Colonic mucosa (tissue), 4 donors: ENCODE measurements at regions not wholly inside any gene's neighbourhood (a gene's known extent, or its start where the extent isn't known, plus 50 kb on each side); places are given as distances from the start of the nearest gene placed in this dataset.

Experiments
- DNase-seq: peaks from one replicate; pipeline ENCODE4 v3.0.0-alpha.2; 2020
- H3K27ac ChIP-seq: fragments of 200-600 bp; one replicate; pipeline ENCODE4 v1.8.0; 2021
- H3K27me3 ChIP-seq: fragments of 200-600 bp; one replicate; pipeline ENCODE4 v1.8.0; 2021
- H3K36me3 ChIP-seq: fragments of 200-600 bp; one replicate; pipeline ENCODE4 v1.8.0; 2021
- H3K4me1 ChIP-seq: fragments of 200-600 bp; one replicate; pipeline ENCODE4 v1.8.0; 2021; ENCODE audit warnings: mild to moderate bottlenecking
- H3K4me3 ChIP-seq: fragments of 200-600 bp; one replicate; pipeline ENCODE4 v1.8.0; 2021
- H3K9ac ChIP-seq, 2 donors: one replicate each; pipeline ENCODE4 v1.7.0; 2013; ENCODE audit warnings: control low read depth in 2 of 2, low read depth in 2 of 2, low read length in 2 of 2
- H3K9me3 ChIP-seq: fragments of 200-600 bp; one replicate; pipeline ENCODE4 v1.8.0; 2021
- intact Hi-C: fragments of 100-400 bp; cut with DNase I; formaldehyde crosslinking; loops from one replicate; pipeline ENCODE4 v1.14.1; 2022
- TF ChIP-seq, protein P1 (sequence below): fragments of 200-600 bp; IDR thresholded peaks from one replicate; pipeline ENCODE4 v1.8.0; 2022; ENCODE audit warnings: antibody characterized with exemption, mild to moderate bottlenecking
- donor health status: healthy.
- donor health status: DM: no; HTN: no; CAD: no.
- donor health status: DM: no; HTN: no; CAD: no.

DNA sequence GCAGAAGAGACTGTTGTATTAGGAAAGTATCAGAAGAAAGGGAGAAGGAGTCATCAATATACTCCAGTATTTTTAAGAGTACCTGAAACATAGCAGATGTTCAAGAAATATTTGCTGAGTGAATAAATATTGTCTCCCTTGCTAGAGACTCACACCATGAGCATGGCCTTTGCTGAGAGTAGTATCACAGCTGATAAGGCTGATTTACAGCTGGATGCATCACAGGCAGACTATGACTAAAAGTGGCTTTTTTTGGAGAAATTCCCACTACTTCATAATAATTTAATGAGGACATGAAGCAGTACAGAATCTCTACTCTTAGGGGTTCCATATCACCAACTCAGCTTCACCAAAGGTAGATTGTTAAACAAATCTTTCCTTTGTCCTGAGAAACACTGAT is 373.3 kb downstream of the RBM43 start:
- no peak for DNase-seq
- intact Hi-C loops, result no loop called here
- no peaks in the 10 kb centered on the region for H3K36me3 ChIP-seq
- H3K4me3 ChIP-seq, result no peak overlapping the region
- H3K27ac ChIP-seq, result no peak overlapping the region
- TF ChIP-seq, protein P1, sequence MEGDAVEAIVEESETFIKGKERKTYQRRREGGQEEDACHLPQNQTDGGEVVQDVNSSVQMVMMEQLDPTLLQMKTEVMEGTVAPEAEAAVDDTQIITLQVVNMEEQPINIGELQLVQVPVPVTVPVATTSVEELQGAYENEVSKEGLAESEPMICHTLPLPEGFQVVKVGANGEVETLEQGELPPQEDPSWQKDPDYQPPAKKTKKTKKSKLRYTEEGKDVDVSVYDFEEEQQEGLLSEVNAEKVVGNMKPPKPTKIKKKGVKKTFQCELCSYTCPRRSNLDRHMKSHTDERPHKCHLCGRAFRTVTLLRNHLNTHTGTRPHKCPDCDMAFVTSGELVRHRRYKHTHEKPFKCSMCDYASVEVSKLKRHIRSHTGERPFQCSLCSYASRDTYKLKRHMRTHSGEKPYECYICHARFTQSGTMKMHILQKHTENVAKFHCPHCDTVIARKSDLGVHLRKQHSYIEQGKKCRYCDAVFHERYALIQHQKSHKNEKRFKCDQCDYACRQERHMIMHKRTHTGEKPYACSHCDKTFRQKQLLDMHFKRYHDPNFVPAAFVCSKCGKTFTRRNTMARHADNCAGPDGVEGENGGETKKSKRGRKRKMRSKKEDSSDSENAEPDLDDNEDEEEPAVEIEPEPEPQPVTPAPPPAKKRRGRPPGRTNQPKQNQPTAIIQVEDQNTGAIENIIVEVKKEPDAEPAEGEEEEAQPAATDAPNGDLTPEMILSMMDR, result no peak
- no peaks in the 10 kb centered on the region for H3K9me3 ChIP-seq
- no peak overlapping the region for H3K9ac ChIP-seq
- no peaks in the 10 kb centered on the region for H3K4me1 ChIP-seq
- H3K27me3 ChIP-seq, result no peaks in the 10 kb centered on the region

DNA sequence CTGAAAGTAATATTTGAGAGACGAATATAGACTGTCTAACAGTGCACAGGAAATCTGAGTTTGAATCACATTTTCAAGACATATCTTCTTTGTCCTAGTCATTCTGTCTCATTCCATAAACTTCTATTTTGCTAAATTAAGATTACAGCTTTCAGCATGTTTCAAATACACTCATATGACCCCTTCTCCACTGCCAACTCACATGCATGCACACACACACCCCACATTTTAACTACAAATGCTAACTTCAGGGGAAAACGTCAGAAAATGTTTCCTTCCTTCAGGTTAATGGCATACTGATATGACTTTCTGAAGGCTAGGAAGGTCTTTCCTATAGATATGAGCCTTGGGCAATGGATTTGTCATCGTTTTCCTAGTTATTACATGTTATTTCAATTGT is 373.7 kb downstream of the RBM43 start:
- H3K36me3 ChIP-seq, result no peaks in the 10 kb centered on the region
- no peaks in the 10 kb centered on the region for H3K9me3 ChIP-seq
- no peak overlapping the region for H3K4me3 ChIP-seq
- H3K27me3 ChIP-seq, result no peaks in the 10 kb centered on the region
- H3K9ac ChIP-seq, result no peak overlapping the region
- intact Hi-C loops, result no loop called here
- no peak overlapping the region for H3K27ac ChIP-seq
- TF ChIP-seq, protein P1, result no peak
- H3K4me1 ChIP-seq, result no peaks in the 10 kb centered on the region
- no peak for DNase-seq

DNA sequence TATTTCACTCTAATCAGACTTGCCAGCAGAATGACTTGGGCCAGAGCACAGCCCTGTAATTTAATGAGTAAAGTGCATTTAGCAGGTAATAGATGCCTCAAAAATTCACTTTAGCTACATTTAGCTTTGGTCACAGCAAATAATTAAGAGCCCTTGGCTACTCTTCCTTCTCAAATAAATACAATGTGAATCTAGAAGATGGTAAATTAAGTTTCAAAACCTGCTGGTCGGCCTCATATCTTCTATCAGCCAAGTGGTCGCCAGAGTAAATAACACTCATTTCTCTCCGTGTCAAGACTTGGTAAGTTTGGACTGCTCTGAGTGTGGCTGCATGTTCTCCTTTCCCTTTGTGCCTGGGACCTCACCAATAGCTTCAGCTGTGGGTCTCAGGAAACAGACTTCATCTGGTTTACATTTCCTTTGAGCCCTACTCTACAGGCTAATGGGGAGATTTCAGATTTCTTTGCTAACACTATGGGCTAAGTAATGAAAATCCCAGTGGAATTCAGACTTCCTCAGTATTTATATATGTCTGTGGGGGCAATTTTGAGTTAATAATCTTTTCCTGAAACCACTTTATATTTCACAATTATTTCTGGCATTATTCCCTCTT is 375.8 kb downstream of the RBM43 start:
- intact Hi-C loops, result no loop called here
- TF ChIP-seq, protein P1, result no peak
- Histone ChIP-seq H3K9me3 (no peaks in the 10 kb centered on the region), H3K36me3 (no peaks in the 10 kb centered on the region), H3K9ac (no peak overlapping the region), H3K4me1 (no peaks in the 10 kb centered on the region), H3K4me3 (no peak overlapping the region), H3K27ac (no peak overlapping the region), H3K27me3 (no peaks in the 10 kb centered on the region)
- no peak for DNase-seq

DNA sequence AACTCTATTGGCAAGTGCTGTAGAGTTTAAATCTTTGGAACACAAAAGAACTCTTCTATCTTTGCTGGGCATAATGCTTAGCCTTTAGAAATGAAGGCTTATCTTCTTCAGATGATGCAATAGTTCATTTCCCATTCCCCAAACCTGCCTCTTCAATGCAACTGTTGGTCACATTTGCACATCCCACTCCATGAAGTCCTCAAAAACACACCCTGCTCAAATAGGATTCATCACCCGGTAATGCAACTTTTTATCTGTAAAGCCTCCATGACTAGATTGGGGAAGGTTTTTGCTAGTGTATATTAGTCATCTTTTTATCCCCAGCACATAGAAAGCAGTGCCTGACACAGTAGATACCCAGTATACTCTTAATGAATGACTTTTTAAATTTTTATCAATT is 376.4 kb downstream of the RBM43 start:
- intact Hi-C loops, result no loop called here
- no peak overlapping the region for H3K4me3 ChIP-seq
- no peak overlapping the region for H3K9ac ChIP-seq
- no peak overlapping the region for H3K27ac ChIP-seq
- DNase-seq, result no peak
- H3K36me3 ChIP-seq, result no peaks in the 10 kb centered on the region
- no peaks in the 10 kb centered on the region for H3K27me3 ChIP-seq
- no peaks in the 10 kb centered on the region for H3K4me1 ChIP-seq
- TF ChIP-seq, protein P1, result no peak
- no peaks in the 10 kb centered on the region for H3K9me3 ChIP-seq

DNA sequence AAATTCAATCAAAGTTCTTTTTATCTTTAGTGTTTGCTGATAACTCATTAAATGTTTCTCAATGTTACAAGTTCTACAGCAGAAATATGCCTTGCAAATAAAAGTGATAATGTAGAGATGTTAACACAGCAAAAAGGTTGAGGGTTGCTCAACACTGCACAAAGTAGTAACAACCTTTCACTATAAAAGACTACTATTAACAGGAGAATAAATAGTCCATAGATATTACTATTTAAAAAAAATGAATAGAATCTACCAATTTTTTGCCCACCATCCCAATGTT is 378.1 kb downstream of the RBM43 start:
- H3K36me3 ChIP-seq, result no peaks in the 10 kb centered on the region
- H3K27ac ChIP-seq, result no peak overlapping the region
- no peaks in the 10 kb centered on the region for H3K27me3 ChIP-seq
- no peaks in the 10 kb centered on the region for H3K9me3 ChIP-seq
- no peaks in the 10 kb centered on the region for H3K4me1 ChIP-seq
- no peak for DNase-seq
- intact Hi-C loops, result no loop called here
- H3K9ac ChIP-seq, result no peak overlapping the region
- TF ChIP-seq, protein P1, result no peak
- no peak overlapping the region for H3K4me3 ChIP-seq
